Lung (tissue), 11 donors: ENCODE measurements at regions not wholly inside any gene's neighbourhood (a gene's known extent, or its start where the extent isn't known, plus 50 kb on each side); places are given as distances from the start of the nearest gene placed in this dataset.

Source experiments
- ATAC-seq: fragments of 200-7000 bp; cut with Tn5 transposase; one replicate; pipeline ENCODE4 v1.9.1; 2020; ENCODE audit warnings: moderate number of reproducible peaks; ENCODE audit not compliant: insufficient read depth, low FRiP score
- DNase-seq, 3 donors: peaks; one replicate each; pipeline ENCODE4 v3.0.0-alpha.2; 2013 to 2017
- H3K27ac ChIP-seq, 2 donors: one replicate each; pipeline ENCODE4 v1.5.1; 2013; ENCODE audit warnings: mild to moderate bottlenecking in 2 of 2, moderate library complexity in 2 of 2, control low read depth in 1 of 2, inconsistent platforms in 1 of 2, low read depth in 1 of 2, low read length in 1 of 2
- H3K27me3 ChIP-seq, 3 donors: one replicate each; pipeline ENCODE4 v1.5.1; 2013; ENCODE audit warnings: low read length in 2 of 3; ENCODE audit not compliant: control insufficient read depth in 3 of 3, insufficient read depth in 3 of 3
- H3K36me3 ChIP-seq, 4 donors: one replicate each; pipeline ENCODE4 v1.5.1; 2013; ENCODE audit warnings: low read length in 4 of 4, mild to moderate bottlenecking in 1 of 4, moderate library complexity in 1 of 4; ENCODE audit not compliant: control insufficient read depth in 4 of 4, insufficient read depth in 4 of 4
- H3K4me1 ChIP-seq, 5 donors: one replicate each; pipeline ENCODE4 v1.5.1; 2013; ENCODE audit warnings: low read length in 5 of 5, mild to moderate bottlenecking in 2 of 5, moderate library complexity in 1 of 5; ENCODE audit not compliant: control insufficient read depth in 5 of 5, insufficient read depth in 5 of 5
- H3K4me3 ChIP-seq: one replicate; pipeline ENCODE4 v1.5.1; 2013; ENCODE audit warnings: mild to moderate bottlenecking, control low read depth, moderate library complexity
- H3K9ac ChIP-seq, 2 donors: one replicate each; pipeline ENCODE4 v1.5.1; 2013; ENCODE audit warnings: low read length in 2 of 2, control low read depth in 1 of 2; ENCODE audit not compliant: insufficient read depth in 1 of 2
- H3K9me3 ChIP-seq, 4 donors: one replicate each; pipeline ENCODE4 v1.5.1; 2013; ENCODE audit warnings: low read length in 3 of 4, mild to moderate bottlenecking in 1 of 4, moderate library complexity in 1 of 4; ENCODE audit not compliant: control insufficient read depth in 4 of 4, insufficient read depth in 3 of 4
- WGBS, 2 donors: extraction: QIAGEN DNeasy Blood & Tissue Kit; methylation state at CpG; one replicate each; pipeline ENCODE4 v1.1.7; 2013; 5-methylcytosine and 5-hydroxymethylcytosine counted together
- TF ChIP-seq, protein P1 (sequence below): IDR thresholded peaks from 2 replicates; pipeline ENCODE4 v1.5.1; 2012; ENCODE audit warnings: mild to moderate bottlenecking; ENCODE audit errors: control extremely low read depth, extremely low read depth
- donor health status: control.
- donor health status: control.
- donor health status: Bipolar disorder and iron deficiency.
- donor health status: healthy.
- donor health status: DM: yes; HTN: yes; CAD: no.

GRCh38 chr11:38296211-38296776, 1698.3 kb upstream of the RAG2 start:
- TF ChIP-seq, protein P1, sequence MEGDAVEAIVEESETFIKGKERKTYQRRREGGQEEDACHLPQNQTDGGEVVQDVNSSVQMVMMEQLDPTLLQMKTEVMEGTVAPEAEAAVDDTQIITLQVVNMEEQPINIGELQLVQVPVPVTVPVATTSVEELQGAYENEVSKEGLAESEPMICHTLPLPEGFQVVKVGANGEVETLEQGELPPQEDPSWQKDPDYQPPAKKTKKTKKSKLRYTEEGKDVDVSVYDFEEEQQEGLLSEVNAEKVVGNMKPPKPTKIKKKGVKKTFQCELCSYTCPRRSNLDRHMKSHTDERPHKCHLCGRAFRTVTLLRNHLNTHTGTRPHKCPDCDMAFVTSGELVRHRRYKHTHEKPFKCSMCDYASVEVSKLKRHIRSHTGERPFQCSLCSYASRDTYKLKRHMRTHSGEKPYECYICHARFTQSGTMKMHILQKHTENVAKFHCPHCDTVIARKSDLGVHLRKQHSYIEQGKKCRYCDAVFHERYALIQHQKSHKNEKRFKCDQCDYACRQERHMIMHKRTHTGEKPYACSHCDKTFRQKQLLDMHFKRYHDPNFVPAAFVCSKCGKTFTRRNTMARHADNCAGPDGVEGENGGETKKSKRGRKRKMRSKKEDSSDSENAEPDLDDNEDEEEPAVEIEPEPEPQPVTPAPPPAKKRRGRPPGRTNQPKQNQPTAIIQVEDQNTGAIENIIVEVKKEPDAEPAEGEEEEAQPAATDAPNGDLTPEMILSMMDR: no peak
- no peak for ATAC-seq
- H3K27me3 ChIP-seq: no peaks in the 10 kb centered on the region
- DNase-seq: no peak
- H3K36me3 ChIP-seq: no peaks in the 10 kb centered on the region
- no peak overlapping the region for H3K4me3 ChIP-seq
- 94 to 95% methylated on average over 30 to 33 of the region's 33 CpGs for WGBS, 2 donors
- no peak overlapping the region for H3K27ac ChIP-seq
- no peak overlapping the region for H3K9ac ChIP-seq
- H3K9me3 ChIP-seq: peaks cover 0 to 2% (median 0%) of the 10 kb centered on the region in 4 donors
- no peaks in the 10 kb centered on the region for H3K4me1 ChIP-seq

- no peak overlapping the region for H3K9ac ChIP-seq
- DNase-seq (no peak), ATAC-seq (no peak)
- H3K27me3 ChIP-seq: no peaks in the 10 kb centered on the region
- peaks cover 0 to 3% (median 0%) of the 10 kb centered on the region in 4 donors for H3K9me3 ChIP-seq
- no peaks in the 10 kb centered on the region for H3K4me1 ChIP-seq
- H3K27ac ChIP-seq: no peak overlapping the region
- H3K4me3 ChIP-seq: no peak overlapping the region
- TF ChIP-seq, protein P1: no peak
- H3K36me3 ChIP-seq: no peaks in the 10 kb centered on the region
- WGBS, 2 donors: 83 to 90% methylated on average over 4 of the region's 4 CpGs
Measured at GRCh38 chr11:38282718-38283117, 1684.7 kb upstream of the RAG2 start.

DNA sequence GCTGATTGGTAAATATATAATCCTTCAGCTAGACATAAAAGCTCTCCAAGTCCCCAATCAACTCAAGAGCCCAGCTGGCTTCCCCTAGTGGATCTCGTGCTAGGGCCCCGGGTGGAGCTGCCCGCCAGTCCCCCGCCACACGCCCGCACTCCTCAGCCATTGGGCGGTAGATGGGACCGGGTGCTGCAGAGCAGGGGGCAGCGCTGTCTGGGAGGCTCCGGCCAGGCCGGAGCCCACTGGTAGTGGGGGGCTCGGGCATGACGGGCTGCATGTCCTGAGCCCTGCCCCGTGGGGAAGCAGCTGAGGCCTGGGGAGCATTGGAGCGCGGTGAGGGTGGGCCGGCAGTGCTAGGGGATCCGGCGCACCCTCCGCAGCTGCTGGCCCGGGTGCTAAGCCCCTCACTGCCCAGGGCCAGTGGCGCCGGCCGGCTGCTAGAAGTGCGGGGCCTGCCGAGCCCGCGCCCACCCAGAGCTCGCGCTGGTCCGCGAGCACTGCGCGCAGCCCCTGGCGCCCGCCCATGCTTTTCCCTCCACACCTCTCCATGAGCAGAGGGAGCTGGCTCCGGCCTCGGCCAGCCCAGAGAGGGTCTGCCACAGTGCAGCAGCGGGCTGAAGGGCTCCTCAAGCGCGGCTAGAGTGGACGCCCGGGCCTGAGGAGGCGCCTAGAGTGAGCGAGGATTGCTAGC, 1680.6 kb upstream of the RAG2 start:
- DNase-seq (no peak), ATAC-seq (no peak)
- H3K27ac ChIP-seq: no peak overlapping the region
- H3K4me1 ChIP-seq: no peaks in the 10 kb centered on the region
- H3K9ac ChIP-seq: no peak overlapping the region
- TF ChIP-seq, protein P1: no peak
- no peak overlapping the region for H3K4me3 ChIP-seq
- WGBS, 2 donors: 96 to 97% methylated on average over 43 to 45 of the region's 45 CpGs
- peaks cover 0 to 3% (median 0%) of the 10 kb centered on the region in 4 donors for H3K9me3 ChIP-seq
- H3K27me3 ChIP-seq: no peaks in the 10 kb centered on the region
- H3K36me3 ChIP-seq: no peaks in the 10 kb centered on the region

DNA sequence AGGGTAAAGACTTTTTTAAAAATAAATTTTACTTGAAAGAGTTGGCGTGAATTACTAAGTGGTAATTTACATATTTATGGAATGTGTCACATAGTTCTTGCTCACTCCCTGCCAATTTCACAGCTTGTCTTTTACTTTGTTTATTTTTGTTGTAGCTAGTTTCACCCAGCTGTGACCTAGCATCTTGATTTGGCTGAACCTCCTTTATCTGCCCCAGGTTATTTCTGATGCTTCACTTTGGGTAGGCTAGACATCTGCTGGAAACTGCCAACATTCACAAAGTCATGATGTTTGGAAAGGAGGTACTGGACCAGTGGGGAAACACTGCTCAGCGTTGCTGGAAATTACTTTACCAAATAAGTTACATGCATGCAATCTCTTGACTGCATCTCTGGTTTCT, 1676.0 kb upstream of the RAG2 start:
- no peaks in the 10 kb centered on the region for H3K27me3 ChIP-seq
- ATAC-seq (no peak), DNase-seq (no peak)
- H3K36me3 ChIP-seq: no peaks in the 10 kb centered on the region
- no peaks in the 10 kb centered on the region for H3K4me1 ChIP-seq
- H3K9ac ChIP-seq: no peak overlapping the region
- TF ChIP-seq, protein P1: no peak
- 75 to 84% methylated on average over 2 of the region's 2 CpGs for WGBS, 2 donors
- peaks cover 0 to 5% (median 0%) of the 10 kb centered on the region in 4 donors for H3K9me3 ChIP-seq
- no peak overlapping the region for H3K4me3 ChIP-seq
- no peak overlapping the region for H3K27ac ChIP-seq
